Stomach smooth muscle (tissue), 2 donors: ENCODE measurements at regions not wholly inside any gene's neighbourhood (a gene's known extent, or its start where the extent isn't known, plus 50 kb on each side); places are given as distances from the start of the nearest gene placed in this dataset.

Source experiments
- H3K27ac ChIP-seq: one replicate; pipeline ENCODE4 v1.7.0; 2013; ENCODE audit warnings: mild to moderate bottlenecking, low read length, inconsistent platforms
- H3K27me3 ChIP-seq, 2 donors: one replicate each; pipeline ENCODE4 v1.7.0; 2013; ENCODE audit warnings: low read length in 2 of 2; ENCODE audit not compliant: insufficient read depth in 2 of 2, control insufficient read depth in 1 of 2
- H3K36me3 ChIP-seq, 2 donors: one replicate each; pipeline ENCODE4 v1.7.0; 2013; ENCODE audit warnings: low read length in 2 of 2; ENCODE audit not compliant: control insufficient read depth in 2 of 2, insufficient read depth in 2 of 2
- H3K4me1 ChIP-seq: one replicate; pipeline ENCODE4 v1.7.0; 2013; ENCODE audit warnings: low read length; ENCODE audit not compliant: control insufficient read depth, insufficient read depth
- H3K4me3 ChIP-seq, 2 donors: one replicate each; pipeline ENCODE4 v1.7.0; 2013; ENCODE audit warnings: low read length in 2 of 2
- H3K9ac ChIP-seq, 2 donors: one replicate each; pipeline ENCODE4 v1.7.0; 2013; ENCODE audit warnings: low read length in 2 of 2, mild to moderate bottlenecking in 1 of 2
- H3K9me3 ChIP-seq, 2 donors: one replicate each; pipeline ENCODE4 v1.7.0; 2013; ENCODE audit warnings: low read length in 2 of 2; ENCODE audit not compliant: control insufficient read depth in 2 of 2
- donor health status: healthy.
- donor health status: Pancreatic carcinoma.

DNA sequence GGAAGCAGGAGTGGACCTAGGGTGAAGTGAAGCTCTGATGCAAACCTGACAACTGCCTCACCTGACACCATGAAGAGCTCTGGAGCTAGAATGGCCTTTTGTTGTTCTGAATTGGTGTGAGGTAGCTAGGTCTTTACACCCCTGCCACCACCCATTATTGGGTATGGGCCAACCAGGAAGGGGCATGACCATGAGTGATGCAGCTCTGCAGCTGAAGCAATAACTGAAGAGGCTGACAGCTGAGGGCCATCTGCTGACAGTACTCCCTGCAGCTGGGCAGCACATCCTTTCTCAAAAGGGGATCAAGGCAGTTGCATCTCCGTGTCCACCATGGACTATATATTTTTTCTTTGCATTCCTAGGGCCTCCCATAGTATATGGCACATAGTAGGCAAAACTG lies 87.0 kb upstream of the TLE1 start:
- no peaks in the 10 kb centered on the region for H3K4me1 ChIP-seq
- no peaks in the 10 kb centered on the region for H3K27me3 ChIP-seq
- no peak overlapping the region for H3K4me3 ChIP-seq
- H3K9me3 ChIP-seq: no peaks in the 10 kb centered on the region
- H3K9ac ChIP-seq: no peak overlapping the region
- no peak overlapping the region for H3K27ac ChIP-seq
- H3K36me3 ChIP-seq: no peaks in the 10 kb centered on the region

DNA sequence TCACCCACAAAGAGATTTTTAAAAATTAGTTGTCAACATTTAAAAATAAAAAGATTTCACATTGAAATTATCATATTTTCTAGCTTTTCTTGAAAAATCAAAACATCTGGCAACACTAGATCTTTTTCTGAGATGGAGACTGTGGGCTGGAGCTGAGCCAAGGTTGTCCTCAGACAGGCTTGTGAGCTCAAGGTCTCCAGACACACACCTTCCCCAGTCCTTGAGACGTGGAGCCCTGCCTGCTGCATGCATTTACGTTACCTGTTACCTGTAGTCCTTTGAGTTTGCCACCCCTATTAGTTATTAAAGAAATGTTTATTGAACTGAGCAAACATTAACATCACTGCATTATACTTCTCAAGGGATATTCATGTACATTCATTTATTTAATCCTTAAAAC lies 87.5 kb upstream of the TLE1 start:
- no peaks in the 10 kb centered on the region for H3K4me1 ChIP-seq
- no peaks in the 10 kb centered on the region for H3K36me3 ChIP-seq
- no peak overlapping the region for H3K4me3 ChIP-seq
- no peak overlapping the region for H3K27ac ChIP-seq
- H3K9me3 ChIP-seq: no peaks in the 10 kb centered on the region
- H3K9ac ChIP-seq: no peak overlapping the region
- H3K27me3 ChIP-seq: no peaks in the 10 kb centered on the region

DNA sequence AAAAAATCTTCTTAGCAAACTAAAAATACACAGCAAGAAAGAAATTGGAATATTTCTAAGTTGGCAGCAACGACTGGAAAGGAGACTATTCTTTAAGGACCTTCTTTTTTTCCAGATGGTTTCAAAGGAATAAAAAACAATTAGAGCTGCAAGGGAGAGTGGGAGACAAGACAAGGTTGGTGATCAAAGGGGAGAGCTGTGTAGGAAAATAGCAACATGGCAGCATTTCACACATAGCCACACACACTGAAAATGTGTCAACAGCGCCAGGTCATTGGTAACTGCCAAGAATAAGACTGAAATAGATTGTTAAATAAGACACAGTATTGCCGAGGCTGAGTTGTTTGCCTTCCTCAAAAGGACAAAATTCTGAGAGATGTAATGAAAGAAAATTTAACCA lies 88.1 kb upstream of the TLE1 start:
- Histone ChIP-seq H3K27me3 (no peaks in the 10 kb centered on the region), H3K4me1 (no peaks in the 10 kb centered on the region), H3K27ac (no peak overlapping the region), H3K36me3 (no peaks in the 10 kb centered on the region), H3K9ac (no peak overlapping the region), H3K4me3 (no peak overlapping the region), H3K9me3 (no peaks in the 10 kb centered on the region)

DNA sequence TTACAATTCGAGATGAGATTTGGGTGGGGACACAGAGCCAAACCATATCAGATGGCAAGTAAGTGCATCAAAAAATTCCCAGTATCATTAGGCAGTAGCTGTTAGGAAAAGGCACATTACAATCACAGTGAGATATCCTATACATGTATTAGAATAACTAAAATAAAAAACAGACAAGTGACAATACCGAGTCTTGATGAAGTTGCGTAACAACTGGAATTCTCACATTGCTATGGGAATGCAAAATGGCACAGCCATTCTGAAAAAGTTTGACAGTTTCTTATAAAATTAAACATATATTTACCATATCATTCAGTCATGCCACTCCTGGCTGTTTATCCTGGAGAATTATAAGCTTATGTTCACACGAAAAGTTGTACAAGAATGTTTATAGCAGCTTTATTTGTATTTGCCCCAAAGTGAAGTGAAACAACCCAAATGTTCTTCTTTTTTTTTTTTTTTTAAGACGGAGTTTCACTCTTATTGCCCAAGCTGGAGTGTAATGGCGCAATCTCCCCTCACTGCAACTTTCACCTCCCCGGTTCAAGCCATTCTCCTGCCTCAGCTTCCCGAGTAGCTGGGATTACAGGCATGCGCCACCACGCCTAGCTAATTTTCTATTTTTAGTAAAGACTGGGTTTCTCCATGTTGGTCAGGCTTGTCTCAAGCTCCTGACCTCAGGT lies 93.1 kb upstream of the TLE1 start:
- Histone ChIP-seq H3K27ac (no peak overlapping the region), H3K9me3 (no peaks in the 10 kb centered on the region), H3K27me3 (no peaks in the 10 kb centered on the region), H3K9ac (no peak overlapping the region), H3K4me1 (no peaks in the 10 kb centered on the region), H3K4me3 (no peak overlapping the region), H3K36me3 (no peaks in the 10 kb centered on the region)

DNA sequence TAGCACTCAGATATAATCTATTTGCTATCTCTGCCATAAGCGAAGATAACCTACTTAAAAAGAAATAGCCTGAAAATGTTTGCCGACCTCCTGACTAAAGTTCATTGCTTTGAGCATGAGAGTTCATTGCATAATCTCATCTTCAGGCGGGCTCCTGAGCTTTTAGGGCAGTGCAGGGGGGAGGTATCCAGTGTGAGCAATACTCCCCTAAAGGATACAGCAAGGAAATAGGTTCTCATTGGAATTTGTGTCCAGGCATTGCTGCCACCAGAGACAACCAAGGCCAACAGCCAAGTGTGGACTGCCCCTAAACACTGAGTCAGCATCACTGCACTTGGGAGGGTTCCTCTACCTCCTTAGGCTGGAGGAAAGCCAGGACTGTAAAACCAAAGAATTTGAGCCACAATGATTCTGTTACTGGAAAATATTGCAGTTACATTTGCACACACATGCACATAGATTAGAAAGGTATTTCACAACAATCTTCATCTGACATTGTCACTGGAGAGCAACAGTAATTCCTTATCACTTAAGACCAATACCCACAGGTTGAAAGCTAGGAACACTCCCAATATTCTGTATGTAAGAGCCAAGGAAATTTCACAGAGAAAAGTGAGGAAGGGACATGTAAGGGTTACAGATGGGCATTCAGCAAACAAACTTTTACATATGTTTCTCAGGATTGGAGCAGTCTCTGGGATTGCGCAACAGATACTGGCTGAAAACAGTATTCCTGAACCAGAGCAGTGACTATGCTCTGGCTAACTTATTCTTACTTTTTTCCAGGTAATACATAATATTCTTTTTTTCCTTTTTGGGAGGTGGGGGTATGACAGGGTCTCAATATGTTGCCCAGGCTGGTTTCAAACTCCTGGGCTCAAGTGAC lies 98.6 kb upstream of the TLE1 start:
- H3K27me3 ChIP-seq: no peaks in the 10 kb centered on the region
- no peak overlapping the region for H3K4me3 ChIP-seq
- H3K36me3 ChIP-seq: no peaks in the 10 kb centered on the region
- H3K27ac ChIP-seq: no peak overlapping the region
- H3K9me3 ChIP-seq: no peaks in the 10 kb centered on the region
- H3K9ac ChIP-seq: no peak overlapping the region
- H3K4me1 ChIP-seq: no peaks in the 10 kb centered on the region

DNA sequence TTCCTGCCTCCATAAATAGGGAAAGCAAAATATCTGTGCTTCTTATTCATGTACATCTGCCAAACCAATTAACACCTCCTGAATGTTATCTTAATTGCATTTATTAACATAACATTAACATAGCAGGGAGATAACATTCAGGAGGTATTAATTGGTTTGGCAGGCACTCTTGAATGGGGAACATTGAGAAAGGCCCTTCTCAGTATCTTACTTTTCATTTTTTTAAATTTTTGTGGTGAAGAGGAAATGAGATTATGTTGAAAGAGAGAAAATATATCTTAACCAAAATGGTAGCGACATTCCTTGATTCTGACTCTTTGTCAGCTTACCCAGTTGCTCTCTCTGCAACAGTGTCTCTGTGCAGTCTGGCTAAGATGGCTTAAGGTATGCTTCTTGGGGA lies 100.4 kb upstream of the TLE1 start:
- H3K4me3 ChIP-seq: no peak overlapping the region
- H3K27me3 ChIP-seq: no peaks in the 10 kb centered on the region
- no peaks in the 10 kb centered on the region for H3K36me3 ChIP-seq
- H3K9me3 ChIP-seq: no peaks in the 10 kb centered on the region
- no peaks in the 10 kb centered on the region for H3K4me1 ChIP-seq
- H3K27ac ChIP-seq: no peak overlapping the region
- no peak overlapping the region for H3K9ac ChIP-seq

DNA sequence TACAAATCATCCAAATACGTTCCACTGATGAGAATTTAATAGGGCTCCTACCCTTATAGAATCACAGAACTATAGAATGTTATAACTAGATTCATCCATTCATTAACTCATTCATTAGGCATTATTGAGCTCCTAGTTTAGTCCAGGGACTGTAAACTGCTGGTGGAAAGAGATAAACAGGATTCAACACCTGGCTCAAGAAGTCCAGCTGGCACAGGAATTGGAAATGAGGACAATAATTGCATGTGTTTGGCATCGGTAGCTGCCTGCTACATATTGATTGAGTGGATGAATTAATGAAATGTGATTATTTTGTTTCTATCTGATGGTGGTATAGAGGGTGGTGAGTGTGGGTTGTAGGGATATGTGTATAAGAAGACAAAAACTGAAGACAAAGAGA lies 100.8 kb upstream of the TLE1 start:
- H3K4me1 ChIP-seq: no peaks in the 10 kb centered on the region
- H3K9ac ChIP-seq: no peak overlapping the region
- no peaks in the 10 kb centered on the region for H3K27me3 ChIP-seq
- no peaks in the 10 kb centered on the region for H3K9me3 ChIP-seq
- no peak overlapping the region for H3K4me3 ChIP-seq
- H3K27ac ChIP-seq: no peak overlapping the region
- H3K36me3 ChIP-seq: no peaks in the 10 kb centered on the region

DNA sequence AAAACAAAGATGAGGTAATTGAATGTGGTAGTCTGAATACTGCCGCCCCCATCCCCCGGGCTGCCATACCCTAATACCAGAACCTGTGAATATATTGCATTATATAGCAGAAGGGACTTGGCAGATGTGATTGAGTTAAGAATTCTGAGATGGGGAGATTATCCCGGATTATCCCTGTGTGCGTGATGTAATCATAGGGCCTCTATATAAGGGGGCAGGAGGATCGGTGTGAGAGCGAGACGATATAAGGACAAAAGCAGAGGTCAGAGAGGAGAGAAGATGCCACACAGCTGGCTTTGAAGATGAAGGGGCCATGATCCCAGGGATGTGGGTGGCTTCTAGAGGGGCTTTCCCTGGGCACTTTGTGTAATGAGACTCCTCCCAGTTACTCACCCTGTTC lies 101.7 kb upstream of the TLE1 start:
- Histone ChIP-seq H3K4me1 (no peaks in the 10 kb centered on the region), H3K4me3 (no peak overlapping the region), H3K27ac (no peak overlapping the region), H3K36me3 (no peaks in the 10 kb centered on the region), H3K9me3 (no peaks in the 10 kb centered on the region), H3K9ac (no peak overlapping the region), H3K27me3 (no peaks in the 10 kb centered on the region)

DNA sequence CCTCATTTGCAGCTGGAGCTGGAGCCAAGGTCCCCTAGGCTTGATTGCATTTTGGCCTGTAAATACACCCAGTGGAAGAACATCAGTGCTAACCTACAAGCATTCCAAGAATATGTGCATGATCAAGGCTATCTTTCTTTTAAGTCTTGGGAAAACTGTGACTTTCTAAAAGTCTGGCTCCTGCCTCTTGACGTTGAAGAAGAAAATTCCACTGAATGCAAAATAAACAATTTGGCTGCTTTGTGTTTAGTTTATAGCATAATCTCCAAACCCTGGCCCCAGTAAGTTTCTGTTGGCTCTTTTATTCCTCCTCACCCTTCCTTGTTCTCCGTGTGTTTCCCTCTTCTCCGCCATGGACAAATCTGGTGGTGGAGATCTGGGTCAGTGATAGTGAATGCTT lies 109.3 kb upstream of the TLE1 start:
- Histone ChIP-seq H3K36me3 (no peaks in the 10 kb centered on the region), H3K27me3 (no peaks in the 10 kb centered on the region), H3K9me3 (no peaks in the 10 kb centered on the region), H3K27ac (no peak overlapping the region), H3K9ac (no peak overlapping the region), H3K4me1 (no peaks in the 10 kb centered on the region), H3K4me3 (no peak overlapping the region)

DNA sequence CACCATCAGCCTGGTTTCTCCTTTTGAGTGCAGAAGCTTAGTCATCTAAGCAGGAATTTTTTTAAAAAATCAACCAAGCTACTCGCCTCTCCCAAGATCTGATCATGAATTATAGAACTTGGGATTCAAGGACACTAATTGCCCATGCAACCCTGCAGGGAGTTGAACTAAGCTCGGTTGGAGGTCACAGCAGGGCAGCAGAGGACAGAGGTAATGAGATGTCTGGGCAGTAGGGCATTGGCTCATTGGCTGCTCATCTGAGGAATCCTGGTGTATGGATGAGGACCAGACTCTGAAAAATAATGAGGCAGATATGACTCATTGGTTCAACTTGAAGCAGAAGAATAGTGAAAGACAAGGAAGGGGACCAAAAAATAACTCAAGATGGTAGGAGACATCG lies 111.8 kb upstream of the TLE1 start:
- Histone ChIP-seq H3K9me3 (no peaks in the 10 kb centered on the region), H3K36me3 (no peaks in the 10 kb centered on the region), H3K9ac (no peak overlapping the region), H3K4me1 (peaks cover 3% of the 10 kb centered on the region), H3K27me3 (no peaks in the 10 kb centered on the region), H3K27ac (no peak overlapping the region), H3K4me3 (no peak overlapping the region)

DNA sequence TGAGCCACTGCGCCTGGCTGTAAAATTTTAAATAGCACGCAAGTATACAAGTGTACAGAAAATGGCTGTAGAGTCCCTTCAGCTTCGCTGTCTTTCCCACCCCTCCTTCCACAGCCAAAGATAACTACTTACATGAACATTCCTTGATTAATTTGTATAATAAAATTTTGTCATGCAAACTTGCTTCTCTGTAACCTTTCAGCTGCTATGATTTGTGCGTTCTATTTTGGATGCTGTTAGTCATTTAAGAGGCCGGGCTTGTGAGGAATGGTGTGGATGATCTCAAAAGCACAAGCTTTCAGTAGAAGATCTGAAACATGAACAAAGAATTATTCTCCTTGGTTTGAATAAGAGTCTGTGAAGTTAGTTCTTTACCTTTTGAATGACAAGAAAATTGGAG lies 115.0 kb upstream of the TLE1 start:
- no peaks in the 10 kb centered on the region for H3K9me3 ChIP-seq
- H3K27ac ChIP-seq: no peak overlapping the region
- no peaks in the 10 kb centered on the region for H3K27me3 ChIP-seq
- H3K4me3 ChIP-seq: no peak overlapping the region
- H3K9ac ChIP-seq: no peak overlapping the region
- H3K4me1 ChIP-seq: peaks cover 3% of the 10 kb centered on the region
- no peaks in the 10 kb centered on the region for H3K36me3 ChIP-seq
